VCaP (cell line): ENCODE measurements at regions not wholly inside any gene's neighbourhood (a gene's known extent, or its start where the extent isn't known, plus 50 kb on each side); places are given as distances from the start of the nearest gene placed in this dataset.

Experiments
- H3K27ac ChIP-seq: fragments of 450-650 bp; 2 replicates; pipeline ENCODE4 v1.5.1; 2017
- TF ChIP-seq, protein P1 (sequence below): fragments of 450-650 bp; conservative IDR thresholded peaks from 2 replicates; pipeline ENCODE4 v1.5.1; 2017; ENCODE audit warnings: mild to moderate bottlenecking, moderate library complexity

GRCh38 chr6:108768792-108769524 is 79.3 kb upstream of the ARMC2 start:
- peak overlapping the region; percentile 32; the same call in 1 of the 2 replicates for H3K27ac ChIP-seq
- TF ChIP-seq, protein P1, sequence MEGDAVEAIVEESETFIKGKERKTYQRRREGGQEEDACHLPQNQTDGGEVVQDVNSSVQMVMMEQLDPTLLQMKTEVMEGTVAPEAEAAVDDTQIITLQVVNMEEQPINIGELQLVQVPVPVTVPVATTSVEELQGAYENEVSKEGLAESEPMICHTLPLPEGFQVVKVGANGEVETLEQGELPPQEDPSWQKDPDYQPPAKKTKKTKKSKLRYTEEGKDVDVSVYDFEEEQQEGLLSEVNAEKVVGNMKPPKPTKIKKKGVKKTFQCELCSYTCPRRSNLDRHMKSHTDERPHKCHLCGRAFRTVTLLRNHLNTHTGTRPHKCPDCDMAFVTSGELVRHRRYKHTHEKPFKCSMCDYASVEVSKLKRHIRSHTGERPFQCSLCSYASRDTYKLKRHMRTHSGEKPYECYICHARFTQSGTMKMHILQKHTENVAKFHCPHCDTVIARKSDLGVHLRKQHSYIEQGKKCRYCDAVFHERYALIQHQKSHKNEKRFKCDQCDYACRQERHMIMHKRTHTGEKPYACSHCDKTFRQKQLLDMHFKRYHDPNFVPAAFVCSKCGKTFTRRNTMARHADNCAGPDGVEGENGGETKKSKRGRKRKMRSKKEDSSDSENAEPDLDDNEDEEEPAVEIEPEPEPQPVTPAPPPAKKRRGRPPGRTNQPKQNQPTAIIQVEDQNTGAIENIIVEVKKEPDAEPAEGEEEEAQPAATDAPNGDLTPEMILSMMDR = no peak

GRCh38 chr6:108771421-108771820 is 76.8 kb upstream of the ARMC2 start:
- TF ChIP-seq, protein P1 = no peak
- H3K27ac ChIP-seq = no peak overlapping the region

DNA sequence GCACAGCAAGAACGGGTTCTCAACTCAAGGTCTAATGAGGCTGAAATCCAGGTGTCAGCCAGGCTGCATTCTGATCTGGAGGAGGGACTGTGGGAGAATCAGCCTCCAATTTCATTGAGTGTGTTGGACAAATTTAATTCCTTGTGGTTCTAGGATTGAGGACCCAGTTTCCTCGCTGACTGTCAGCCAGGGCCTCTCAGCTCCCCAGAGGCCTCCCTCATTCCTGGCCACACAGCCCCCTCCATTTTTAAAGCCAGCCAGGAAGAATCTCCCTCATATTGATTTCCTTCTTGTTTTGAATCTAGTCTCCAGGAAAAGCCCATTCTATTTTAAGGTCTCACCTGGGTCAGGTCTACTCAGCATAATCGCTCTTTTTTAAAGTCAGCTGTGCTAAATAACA is 73.7 kb upstream of the ARMC2 start:
- TF ChIP-seq, protein P1 = no peak
- no peak overlapping the region for H3K27ac ChIP-seq

DNA sequence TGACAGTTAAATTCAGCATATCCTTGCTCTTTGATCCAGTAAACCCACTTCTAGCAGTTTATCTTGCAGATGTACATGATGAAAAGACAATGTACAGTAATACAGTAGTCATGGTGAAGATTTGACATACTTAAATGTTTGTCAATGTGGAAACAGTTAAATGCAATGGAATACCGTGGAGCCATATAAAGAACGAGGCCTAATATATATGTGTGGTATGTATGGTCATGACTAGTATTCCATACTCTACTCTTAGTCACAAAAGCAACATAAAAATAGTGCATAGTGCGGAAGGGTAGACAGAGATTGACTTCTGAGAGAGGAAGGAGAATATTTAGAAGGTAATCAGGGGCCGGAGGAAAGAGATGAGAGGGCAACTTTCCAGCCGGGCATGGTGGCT is 70.7 kb upstream of the ARMC2 start:
- TF ChIP-seq, protein P1 = no peak

GRCh38 chr6:108778421-108779186 is 69.6 kb upstream of the ARMC2 start:
- TF ChIP-seq, protein P1 = no peak
- H3K27ac ChIP-seq = no peak overlapping the region

More for the DNA sequence above, 70.7 kb upstream of the ARMC2 start:
- no peak overlapping the region for H3K27ac ChIP-seq

GRCh38 chr6:108779536-108780275 is 68.5 kb upstream of the ARMC2 start:
- H3K27ac ChIP-seq = no peak overlapping the region; the same call in 1 of the 2 replicates
- TF ChIP-seq, protein P1 = no peak

- TF ChIP-seq, protein P1 = no peak
These were observed 67.4 kb upstream of the ARMC2 start for GRCh38 chr6:108780784-108781183.

More at GRCh38 chr6:108780784-108781183, 67.4 kb upstream of the ARMC2 start:
- H3K27ac ChIP-seq = peak overlapping the region; percentile 76
